NCI-H2081 (cell line): ENCODE measurements at regions not wholly inside any gene's neighbourhood (a gene's known extent, or its start where the extent isn't known, plus 50 kb on each side); places are given as distances from the start of the nearest gene placed in this dataset.
"Not testable (repeated sequence)": the region's sequence is repeated elsewhere in the genome, so short reads cannot be mapped to it uniquely, and the experiment has no call there.

Source experiments
- DNase-seq, 2 experiments: peaks; one replicate each; lab custom pipeline; 2025; lab: John Stamatoyannopoulos, UW

- no peak for DNase-seq
Measured at GRCh38 chr4:123600987-123601904, 204.7 kb downstream of the SPRY1 start.

- DNase-seq = no peak
Measured at GRCh38 chr4:123602007-123602406, 205.4 kb downstream of the SPRY1 start.

GRCh38 chr4:123603165-123603564 lies 206.6 kb downstream of the SPRY1 start:
- DNase-seq = no peak

- not testable (repeated sequence) for DNase-seq
Measured at GRCh38 chr4:123605797-123606196, 209.2 kb downstream of the SPRY1 start.

- no peak for DNase-seq
Measured at GRCh38 chr4:123606336-123606735, 209.7 kb downstream of the SPRY1 start.

GRCh38 chr4:123606946-123607542 lies 210.4 kb downstream of the SPRY1 start:
- no peak for DNase-seq

- no peak for DNase-seq
Measured at GRCh38 chr4:123609829-123610228, 213.2 kb downstream of the SPRY1 start.

GRCh38 chr4:123613586-123614344 lies 217.2 kb downstream of the SPRY1 start:
- DNase-seq = no peak

- no peak for DNase-seq
Measured at GRCh38 chr4:123615901-123616300, 219.3 kb downstream of the SPRY1 start.

GRCh38 chr4:123616951-123617461 lies 220.4 kb downstream of the SPRY1 start:
- DNase-seq = peak; percentile 75 to 84

- no peak for DNase-seq
Measured at GRCh38 chr4:123617791-123618190, 221.2 kb downstream of the SPRY1 start.

GRCh38 chr4:123618606-123619005 lies 222.0 kb downstream of the SPRY1 start:
- no peak for DNase-seq

- DNase-seq = no peak
Measured at GRCh38 chr4:123619326-123619725, 222.7 kb downstream of the SPRY1 start.

- no peak for DNase-seq
Measured at GRCh38 chr4:123619895-123620294, 223.3 kb downstream of the SPRY1 start.

- no peak for DNase-seq
Measured at GRCh38 chr4:123621072-123621705, 224.6 kb downstream of the SPRY1 start.

GRCh38 chr4:123622572-123622971 lies 226.0 kb downstream of the SPRY1 start:
- DNase-seq = no peak

- DNase-seq = no peak
Measured at GRCh38 chr4:123623611-123624010, 227.0 kb downstream of the SPRY1 start.

GRCh38 chr4:123624959-123625358 lies 228.4 kb downstream of the SPRY1 start:
- DNase-seq = no peak

GRCh38 chr4:123628288-123628687 lies 231.7 kb downstream of the SPRY1 start:
- no peak for DNase-seq

GRCh38 chr4:123631786-123632692 lies 235.4 kb downstream of the SPRY1 start:
- DNase-seq = no peak

- no peak for DNase-seq
Measured at GRCh38 chr4:123632693-123633030, 236.1 kb downstream of the SPRY1 start.
